GM12874 (cell line): ENCODE measurements at regions not wholly inside any gene's neighbourhood (a gene's known extent, or its start where the extent isn't known, plus 50 kb on each side); places are given as distances from the start of the nearest gene placed in this dataset.

Experiments
- CTCF ChIP-seq: IDR thresholded peaks from 2 replicates; pipeline ENCODE4 v1.5.1; 2011; ENCODE audit warnings: low read depth, mild to moderate bottlenecking, control low read depth, low read length, moderate library complexity; ENCODE audit not compliant: insufficient read depth

- no peak for TF ChIP-seq CTCF
Observed at GRCh38 chr3:180808823-180809575, 103.5 kb upstream of the FXR1 start.

DNA sequence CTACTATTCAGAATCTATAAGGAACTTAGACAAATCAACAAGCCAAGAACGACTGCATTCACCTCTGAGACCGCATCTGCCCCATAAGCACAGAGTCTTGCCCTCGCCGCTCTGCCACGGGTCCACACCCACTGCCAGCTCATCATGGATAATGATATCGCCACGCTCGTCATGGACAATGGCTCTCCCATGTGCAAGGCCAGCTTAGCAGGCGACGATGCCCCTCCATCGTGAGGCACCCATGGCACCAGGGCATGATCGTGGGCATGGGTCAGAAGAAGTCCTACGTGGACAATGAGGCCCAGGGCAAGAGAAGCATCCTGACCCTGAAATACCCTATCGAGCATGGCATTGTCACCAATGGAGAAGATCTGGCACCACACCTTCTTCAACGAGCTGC is 92.1 kb upstream of the FXR1 start:
- no peak for TF ChIP-seq CTCF

DNA sequence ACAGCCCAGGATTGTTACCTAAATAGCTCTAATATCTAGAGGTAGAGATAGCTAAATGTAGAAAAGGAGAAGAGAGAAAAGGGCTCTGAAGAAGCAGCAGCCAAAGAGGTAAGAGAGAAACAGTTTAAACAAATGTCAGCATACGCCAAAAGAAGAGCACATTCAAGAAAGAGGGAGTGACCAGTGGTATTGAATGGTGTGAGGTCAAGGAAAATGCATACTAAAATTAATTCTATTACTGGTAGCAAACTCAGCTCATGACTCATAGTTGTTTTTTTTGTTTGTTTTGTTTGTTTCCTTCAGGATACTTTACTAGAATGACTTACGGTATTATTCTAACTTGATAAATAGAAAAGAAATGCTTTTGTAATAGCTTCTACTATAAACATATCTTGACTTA is 86.5 kb upstream of the FXR1 start:
- no peak for TF ChIP-seq CTCF

GRCh38 chr3:180827171-180827570 is 85.3 kb upstream of the FXR1 start:
- no peak for TF ChIP-seq CTCF

DNA sequence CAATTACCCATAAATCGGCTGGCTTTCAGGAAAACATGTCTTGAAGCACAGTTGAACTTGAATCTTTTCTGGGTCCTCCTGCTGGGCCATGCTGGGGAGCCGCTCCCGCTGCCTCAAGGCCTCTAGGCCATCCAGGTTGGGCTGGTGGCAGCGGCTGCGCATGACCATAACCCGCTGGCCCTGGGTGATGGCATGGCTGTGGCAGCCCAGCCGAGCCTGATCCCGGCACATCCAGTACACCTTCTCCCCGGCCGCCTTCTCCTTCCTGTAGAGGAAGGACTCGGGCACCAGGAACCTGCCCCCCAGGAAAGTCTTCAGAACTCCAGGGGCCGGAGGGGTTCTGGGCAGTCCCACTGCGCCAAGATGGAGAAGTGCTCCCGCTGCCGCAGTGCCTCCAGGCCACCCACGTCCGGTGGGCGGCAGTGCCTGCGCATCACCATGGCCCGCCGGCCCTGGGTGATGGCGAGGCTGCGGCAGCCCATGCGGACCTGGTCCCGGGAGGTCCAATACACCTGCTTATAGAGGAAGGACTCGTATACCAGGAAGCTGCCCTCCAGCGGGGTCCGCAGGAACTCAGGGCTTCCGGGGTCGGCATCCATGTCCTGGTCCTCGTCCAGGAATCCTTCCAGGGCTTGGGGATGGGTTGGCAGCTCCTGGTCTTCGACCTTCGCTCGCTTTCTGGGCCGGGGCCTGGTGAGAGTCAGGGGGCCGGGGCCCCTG is 84.3 kb upstream of the FXR1 start:
- no peak for TF ChIP-seq CTCF

GRCh38 chr3:180828723-180829408 is 83.6 kb upstream of the FXR1 start:
- TF ChIP-seq CTCF, result no peak

- TF ChIP-seq CTCF, result no peak
Observed at GRCh38 chr3:180829409-180830405, 82.8 kb upstream of the FXR1 start.
